Esophagus muscularis mucosa (tissue), 3 donors: ENCODE measurements at regions not wholly inside any gene's neighbourhood (a gene's known extent, or its start where the extent isn't known, plus 50 kb on each side); places are given as distances from the start of the nearest gene placed in this dataset.

Experiments used
- CTCF ChIP-seq, 3 experiments: fragments of 200-600 bp in 2 of 3; fragments of 450-650 bp in 1 of 3; sonication (generic) in 2 of 3; IDR thresholded peaks; one replicate each; pipeline ENCODE4 v1.5.1; 2017 to 2019; ENCODE audit warnings: antibody characterized with exemption in 3 of 3, mild to moderate bottlenecking in 2 of 3, moderate library complexity in 1 of 3
- POLR2A ChIP-seq: fragments of 450-650 bp; IDR thresholded peaks from one replicate; pipeline ENCODE4 v1.6.1; 2017; ENCODE audit warnings: antibody characterized with exemption, moderate library complexity, mild to moderate bottlenecking, low read depth

- TF ChIP-seq CTCF (IDR thresholded peaks at IDR 0.05) = no peak
- no peak for TF ChIP-seq POLR2A
Measured at GRCh38 chr1:192749349-192749748, 59.5 kb upstream of the RGS2 start.
